H1 (cell line): ENCODE measurements at regions not wholly inside any gene's neighbourhood (a gene's known extent, or its start where the extent isn't known, plus 50 kb on each side); places are given as distances from the start of the nearest gene placed in this dataset.

Source experiments
- CTCF ChIA-PET: fragments of 300-600 bp; sonication (Branson Sonifier 250); formaldehyde crosslinking; loops from one replicate; lab custom pipeline; 2021; ENCODE audit not compliant: partially characterized antibody; lab: Charles Lee
- POLR2A ChIA-PET: fragments of 300-600 bp; sonication (Branson Sonifier 250); formaldehyde crosslinking; loops from one replicate; lab custom pipeline; 2021; ENCODE audit warnings: inconsistent platforms; ENCODE audit not compliant: partially characterized antibody; lab: Charles Lee
- DNase-seq, 2 experiments: peaks; one replicate each; pipeline versions ENCODE4 v3.0.0 to v3.0.0-alpha.2; 2010 to 2022; ENCODE audit warnings: low spot score in 2 of 2, low read depth in 1 of 2, mixed read lengths in 1 of 2
- FAIRE-seq: peaks from 2 replicates; lab custom pipeline; 2011; peaks lifted over from hg19 to GRCh38; lab: Jason Lieb, UNC
- H2AFZ ChIP-seq: 2 replicates; pipeline ENCODE4 v1.8.1; 2012; ENCODE audit warnings: low read length, inconsistent platforms
- H2AK5ac ChIP-seq: 2 replicates; pipeline ENCODE4 v1.6.1; 2013; ENCODE audit warnings: low read depth, low read length
- H2BK120ac ChIP-seq: replicated peaks from 2 replicates; pipeline ENCODE3; 2013; ENCODE audit warnings: low read depth, low read length, inconsistent platforms
- H2BK12ac ChIP-seq: 2 replicates; pipeline ENCODE4 v1.6.1; 2013; ENCODE audit warnings: low read depth, low read length
- H2BK15ac ChIP-seq: 2 replicates; pipeline ENCODE4 v1.6.1; 2013; ENCODE audit warnings: low read length
- H2BK20ac ChIP-seq: 2 replicates; pipeline ENCODE4 v1.6.1; 2013; ENCODE audit warnings: low read length
- H2BK5ac ChIP-seq: 2 replicates; pipeline ENCODE4 v1.6.1; 2013; ENCODE audit warnings: low read depth, low read length
- H3K14ac ChIP-seq: 2 replicates; pipeline ENCODE4 v1.6.1; 2013; ENCODE audit warnings: inconsistent platforms; ENCODE audit not compliant: insufficient read length
- H3K18ac ChIP-seq: 2 replicates; pipeline ENCODE4 v1.6.1; 2013; ENCODE audit warnings: low read length; ENCODE audit errors: extremely low read depth
- H3K23ac ChIP-seq: 2 replicates; pipeline ENCODE4 v1.6.1; 2013; ENCODE audit warnings: inconsistent platforms; ENCODE audit not compliant: insufficient read length
- H3K23me2 ChIP-seq: 2 replicates; pipeline ENCODE4 v1.6.1; 2013; ENCODE audit warnings: low read depth, low read length
- H3K27ac ChIP-seq: 2 replicates; pipeline ENCODE4 v1.6.1; 2011; ENCODE audit warnings: low read depth, low read length, inconsistent platforms
- H3K27me3 ChIP-seq, 4 experiments: replicated peaks in 1 of 4; 1 replicate in 1 of 4; 2 replicates in 3 of 4; pipeline versions ENCODE4 v1.6.1 to v1.8.1; 2011 to 2013; ENCODE audit warnings: low read length in 3 of 4, mild to moderate bottlenecking in 3 of 4, inconsistent platforms in 2 of 4, mixed read lengths in 2 of 4, moderate library complexity in 1 of 4; ENCODE audit not compliant: control insufficient read depth in 3 of 4, insufficient read depth in 3 of 4; ENCODE audit errors: extremely low read depth in 1 of 4
- H3K36me3 ChIP-seq, 4 experiments: 2 replicates each; pipeline versions ENCODE4 v1.6.1 to v1.8.1; 2011 to 2013; ENCODE audit warnings: mild to moderate bottlenecking in 4 of 4, low read length in 3 of 4, moderate library complexity in 2 of 4, control low read depth in 1 of 4, inconsistent platforms in 1 of 4; ENCODE audit not compliant: insufficient read depth in 4 of 4, control insufficient read depth in 2 of 4
- H3K4ac ChIP-seq: replicated peaks from 2 replicates; pipeline ENCODE3; 2013; ENCODE audit warnings: low read length, low read depth, mixed read lengths, inconsistent platforms; ENCODE audit not compliant: insufficient read length
- H3K4me1 ChIP-seq, 4 experiments: replicated peaks in 1 of 4; 1 replicate in 1 of 4; 2 replicates in 3 of 4; pipeline versions ENCODE4 v1.6.1 to v1.8.1; 2011 to 2013; ENCODE audit warnings: low read length in 3 of 4, inconsistent platforms in 2 of 4, mixed read lengths in 1 of 4; ENCODE audit not compliant: insufficient read depth in 4 of 4, control insufficient read depth in 3 of 4
- H3K4me2 ChIP-seq, 2 experiments: 2 replicates each; pipeline versions ENCODE4 v1.6.1 to v1.8.1; 2011 to 2013; ENCODE audit warnings: low read depth in 2 of 2, low read length in 2 of 2, control low read depth in 1 of 2, inconsistent platforms in 1 of 2, mild to moderate bottlenecking in 1 of 2; ENCODE audit not compliant: insufficient read depth in 1 of 2
- H3K4me3 ChIP-seq, 4 experiments: fragments of 200-600, 300-600 bp in 1 of 4; sonication (generic), shearing (Covaris generic), sonication (Bioruptor Twin) in 1 of 4; 2 replicates each; pipeline versions ENCODE4 v1.5.1 to v1.8.1; 2011 to 2016; ENCODE audit warnings: low read length in 4 of 4, low read depth in 3 of 4, control low read depth in 2 of 4, inconsistent platforms in 2 of 4, mild to moderate bottlenecking in 2 of 4, mixed read lengths in 1 of 4, moderate library complexity in 1 of 4; ENCODE audit not compliant: insufficient read depth in 2 of 4; ENCODE audit errors: extremely low read depth in 1 of 4
- H3K56ac ChIP-seq: replicated peaks from 2 replicates; pipeline ENCODE3; 2013; ENCODE audit warnings: low read depth, mild to moderate bottlenecking, mixed read lengths, low read length, inconsistent platforms; ENCODE audit not compliant: insufficient read length
- H3K79me1 ChIP-seq: 2 replicates; pipeline ENCODE4 v1.6.1; 2013; ENCODE audit warnings: low read depth, low read length, control low read depth
- H3K79me2 ChIP-seq, 2 experiments: 2 replicates each; pipeline versions ENCODE4 v1.6.1 to v1.8.1; 2012 to 2013; ENCODE audit warnings: low read length in 2 of 2, mild to moderate bottlenecking in 2 of 2, inconsistent platforms in 1 of 2; ENCODE audit not compliant: insufficient read depth in 2 of 2, control insufficient read depth in 1 of 2
- H3K9ac ChIP-seq, 4 experiments: replicated peaks in 1 of 4; 1 replicate in 1 of 4; 2 replicates in 3 of 4; pipeline versions ENCODE4 v1.6.1 to v1.8.1; 2011 to 2013; ENCODE audit warnings: low read depth in 3 of 4, low read length in 3 of 4, control low read depth in 2 of 4, mild to moderate bottlenecking in 2 of 4, moderate library complexity in 2 of 4, inconsistent platforms in 1 of 4; ENCODE audit errors: extremely low read depth in 1 of 4
- H3K9me3 ChIP-seq, 2 experiments: 2 replicates each; pipeline versions ENCODE4 v1.6.1 to v1.8.1; 2012 to 2013; ENCODE audit warnings: mild to moderate bottlenecking in 2 of 2, moderate library complexity in 2 of 2, control low read depth in 1 of 2, inconsistent platforms in 1 of 2, low read depth in 1 of 2, low read length in 1 of 2, mixed read lengths in 1 of 2; ENCODE audit not compliant: insufficient read depth in 2 of 2
- H4K20me1 ChIP-seq, 2 experiments: replicated peaks in 1 of 2; 2 replicates each; pipeline versions ENCODE3 to v1.8.1; 2011 to 2013; ENCODE audit warnings: inconsistent platforms in 2 of 2, low read length in 2 of 2, mild to moderate bottlenecking in 1 of 2; ENCODE audit not compliant: insufficient read depth in 2 of 2, control insufficient read depth in 1 of 2
- H4K5ac ChIP-seq: 2 replicates; pipeline ENCODE4 v1.6.1; 2013; ENCODE audit warnings: low read length, low read depth, mixed read lengths, inconsistent platforms; ENCODE audit not compliant: insufficient read length
- H4K8ac ChIP-seq: 2 replicates; pipeline ENCODE4 v1.8.0; 2013; ENCODE audit warnings: mild to moderate bottlenecking, moderate library complexity, low read length, inconsistent platforms; ENCODE audit not compliant: insufficient read depth; ENCODE audit errors: extremely low read depth
- H4K91ac ChIP-seq: replicated peaks from 2 replicates; pipeline ENCODE3; 2013; ENCODE audit warnings: low read length, mixed read lengths, inconsistent platforms; ENCODE audit not compliant: insufficient read length
- ASH2L ChIP-seq: fragments of 200-600, 300-600 bp; sonication (generic); IDR thresholded peaks from one replicate; pipeline ENCODE4 v1.7.1; 2017; ENCODE audit warnings: low read length
- EGR1 ChIP-seq: IDR thresholded peaks from 2 replicates; pipeline ENCODE4 v1.6.1; 2011; ENCODE audit warnings: low read depth, low read length, borderline replicate concordance
- EP300 ChIP-seq, 2 experiments: IDR thresholded peaks; 1 replicate in 1 of 2; 2 replicates in 1 of 2; pipeline ENCODE4 v1.6.1; 2011 to 2012; ENCODE audit warnings: low read depth in 2 of 2, low read length in 2 of 2, mild to moderate bottlenecking in 2 of 2, borderline replicate concordance in 1 of 2, inconsistent platforms in 1 of 2, moderate library complexity in 1 of 2
- HDAC2 ChIP-seq, 2 experiments: fragments of 300-600 bp in 1 of 2; sonication (generic) in 1 of 2; IDR thresholded peaks; 2 replicates each; pipeline ENCODE4 v1.6.1; 2011 to 2012; ENCODE audit warnings: low read depth in 2 of 2, low read length in 2 of 2, mild to moderate bottlenecking in 2 of 2, moderate library complexity in 2 of 2, borderline replicate concordance in 1 of 2, inconsistent platforms in 1 of 2
- KDM1A ChIP-seq: fragments of 200-600, 300-600 bp; sonication (generic); IDR thresholded peaks from 2 replicates; pipeline ENCODE4 v1.7.1; 2016; ENCODE audit warnings: mild to moderate bottlenecking, low read length, borderline replicate concordance
- KDM4A ChIP-seq: IDR thresholded peaks from one replicate; pipeline ENCODE4 v1.7.1; 2012; ENCODE audit warnings: low read depth, mild to moderate bottlenecking, moderate library complexity, low read length, inconsistent platforms; ENCODE audit not compliant: severe bottlenecking
- MAFK ChIP-seq: IDR thresholded peaks from 2 replicates; pipeline ENCODE4 v1.6.1; 2012; ENCODE audit warnings: low read depth, mild to moderate bottlenecking, improper control_type of control experiment, low read length
- RAD21 ChIP-seq, 2 experiments: IDR thresholded peaks in 1 of 2; conservative IDR thresholded peaks in 1 of 2; 2 replicates each; pipeline ENCODE4 v1.6.1; 2011; ENCODE audit warnings: low read depth in 2 of 2, low read length in 2 of 2, improper control_type of control experiment in 1 of 2, inconsistent platforms in 1 of 2, mild to moderate bottlenecking in 1 of 2, moderate library complexity in 1 of 2
- SIN3A ChIP-seq, 2 experiments: IDR thresholded peaks in 1 of 2; conservative IDR thresholded peaks in 1 of 2; 2 replicates each; pipeline ENCODE4 v1.6.1; 2011 to 2012; ENCODE audit warnings: low read length in 2 of 2, improper control_type of control experiment in 1 of 2, low read depth in 1 of 2, mild to moderate bottlenecking in 1 of 2
- SUZ12 ChIP-seq: fragments of 200-600 bp; sonication (generic); IDR thresholded peaks from 2 replicates; pipeline ENCODE4 v1.6.1; 2012; ENCODE audit warnings: mild to moderate bottlenecking, inconsistent platforms, low read length, moderate library complexity, mixed read lengths
- WGBS, 2 experiments: shearing (Covaris generic) in 1 of 2; methylation state at CpG; one replicate each; pipeline versions ENCODE4 v1.1.6 to v1.1.7; 2013 to 2015; ENCODE audit warnings: low lambda C conversion rate in 2 of 2, mixed read lengths in 2 of 2, inconsistent platforms in 1 of 2, low coverage in 1 of 2, missing lambda C conversion rate in 1 of 2; ENCODE audit not compliant: insufficient replicate concordance in 2 of 2, insufficient coverage in 1 of 2, insufficient read length in 1 of 2; ENCODE audit errors: extremely low coverage in 1 of 2, missing lambda C conversion rate in 1 of 2; 5-methylcytosine and 5-hydroxymethylcytosine counted together

DNA sequence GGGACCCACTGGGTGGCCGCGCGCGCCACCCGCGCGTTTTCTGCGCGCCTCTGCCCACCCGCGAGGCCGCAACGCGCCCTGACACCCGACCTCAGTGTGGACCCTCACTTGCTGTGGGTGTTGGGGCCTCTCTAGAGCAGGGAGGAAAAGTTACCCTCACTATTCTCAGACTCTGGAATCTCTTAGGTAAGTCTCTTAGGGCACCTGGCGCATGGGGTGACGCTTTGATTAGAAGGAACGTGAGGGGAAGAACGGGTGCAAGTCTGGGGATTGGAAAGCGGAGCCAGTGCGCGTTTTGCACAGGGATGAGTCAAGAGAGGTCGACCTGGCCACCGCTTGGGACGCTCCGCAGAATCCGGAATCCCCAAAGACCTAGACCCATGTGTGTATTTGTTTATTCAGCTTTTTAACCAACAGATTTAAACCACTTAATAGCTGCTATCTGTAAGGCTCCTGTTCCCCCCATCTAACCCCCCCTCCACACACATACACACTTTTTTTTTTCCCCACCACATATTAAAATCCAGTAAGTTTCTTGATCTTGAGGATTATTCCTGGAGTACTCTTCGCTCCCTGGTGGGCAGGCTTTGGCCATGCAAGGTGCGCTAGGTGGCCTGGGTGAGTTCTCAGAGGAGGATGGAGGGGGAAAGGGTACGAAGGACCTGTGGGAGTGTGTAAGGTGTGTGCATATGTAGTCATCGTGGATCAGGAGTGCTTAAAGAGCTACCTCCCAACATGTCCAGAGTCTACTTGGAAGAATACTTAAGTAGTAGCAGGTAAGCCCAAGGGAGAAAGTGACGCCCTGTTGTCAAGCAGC lies 169.1 kb upstream of the PPP1R3A start:
- H3K4me3 ChIP-seq: peak overlapping the region; percentile 33 to 71 (median 50)
- H3K9me3 ChIP-seq: no peaks in the 10 kb centered on the region
- H3K9ac ChIP-seq: no peak overlapping the region
- CTCF ChIA-PET: interaction anchor here (0.6 to 1.4 kb wide), 4 partner anchors 10 to 1764 kb away, joined by 3 read pairs; no protein-coding TSS in a partner anchor
- H3K56ac ChIP-seq: no peak overlapping the region
- peaks cover 32 to 61% (median 49%) of the 10 kb centered on the region in 4 experiments for H3K27me3 ChIP-seq
- no peak overlapping the region for H3K4ac ChIP-seq
- H3K36me3 ChIP-seq: no peaks in the 10 kb centered on the region; a peak in 1 of 8 replicates
- H2AK5ac ChIP-seq: no peak overlapping the region
- no peak overlapping the region for H2AFZ ChIP-seq
- POLR2A ChIA-PET: interaction anchor here (0.6 kb wide), 1 partner anchor 97 kb away, joined by 3 read pairs; no protein-coding TSS in a partner anchor
- H3K79me1 ChIP-seq: no peaks in the 10 kb centered on the region
- H3K14ac ChIP-seq: no peak overlapping the region
- H2BK20ac ChIP-seq: no peak overlapping the region
- no peaks in the 10 kb centered on the region for H3K79me2 ChIP-seq
- no peaks in the 10 kb centered on the region for H4K20me1 ChIP-seq
- no peak overlapping the region for H2BK12ac ChIP-seq
- no peak overlapping the region for H3K18ac ChIP-seq
- WGBS, 2 experiments: 3% methylated on average over 32 of the region's 32 CpGs; no CpG with 5 or more reads in 1 of the 2 experiments
- H3K23me2 ChIP-seq: peaks cover 39% of the 10 kb centered on the region
- FAIRE-seq (no peak), DNase-seq (peak in 1 of 2 experiments; percentile 63)
- no peak overlapping the region for H4K5ac ChIP-seq
- H2BK5ac ChIP-seq: no peak overlapping the region
- H3K27ac ChIP-seq: no peak overlapping the region
- H3K23ac ChIP-seq: no peak overlapping the region
- H4K8ac ChIP-seq: no peak overlapping the region
- peak overlapping the region; percentile 83 to 100 for H3K4me2 ChIP-seq
- H4K91ac ChIP-seq: no peak overlapping the region
- H3K4me1 ChIP-seq: peaks cover 3 to 12% (median 6%) of the 10 kb centered on the region in 4 experiments
- no peak overlapping the region for H2BK15ac ChIP-seq
- H2BK120ac ChIP-seq: no peak overlapping the region
- TF ChIP-seq ASH2L (peak; percentile 77), RAD21 (IDR thresholded peaks at IDR 0.05 in 1 of 2, conservative IDR thresholded peaks at IDR 0.05 in 1 of 2; ENCODE audit: low read depth in 2 of 2, low read length in 2 of 2) (peak; percentile 8 to 17; a peak in 1 of 4 replicates), EGR1 (peak; percentile 58; the same call in 1 of the 2 replicates), SUZ12 (peak; percentile 63; the same call in 1 of the 2 replicates), SIN3A (conservative IDR thresholded peaks at IDR 0.05 in 1 of 2, IDR thresholded peaks at IDR 0.05 in 1 of 2; ENCODE audit: low read depth in 1 of 2, low read length in 2 of 2) (0 out of 4 replicates have a peak, but pooled peaks of 1 of the 2 experiments have one; percentile 16), EP300 (IDR thresholded peaks at IDR 0.05; ENCODE audit: borderline replicate concordance in 1 of 2, low read depth in 2 of 2, low read length in 2 of 2) (no peak), HDAC2 (IDR thresholded peaks at IDR 0.05; ENCODE audit: borderline replicate concordance in 1 of 2, low read depth in 2 of 2, low read length in 2 of 2) (no peak), KDM1A (no peak), KDM4A (peak; percentile 83), MAFK (no peak)
